Upper lobe of left lung (tissue), 6 donors: ENCODE measurements at regions not wholly inside any gene's neighbourhood (a gene's known extent, or its start where the extent isn't known, plus 50 kb on each side); places are given as distances from the start of the nearest gene placed in this dataset.

ENCODE experiments used
- ATAC-seq, 2 donors: fragments of 200-7000 bp; cut with Tn5 transposase; one replicate each; pipeline ENCODE4 v1.9.1; 2022; ENCODE audit warnings: mild to moderate bottlenecking in 2 of 2, moderate library complexity in 2 of 2; ENCODE audit not compliant: low FRiP score in 2 of 2
- DNase-seq, 2 donors: peaks; one replicate each; pipeline ENCODE4 v3.0.0-alpha.2; 2019 to 2020
- H3K27ac ChIP-seq, 4 donors: fragments of 200-600 bp; sonication (generic); one replicate each; pipeline ENCODE4 v1.5.1; 2016 to 2019
- H3K27me3 ChIP-seq, 4 donors: fragments of 200-600 bp; sonication (generic); one replicate each; pipeline ENCODE4 v1.5.1; 2017 to 2019
- H3K36me3 ChIP-seq, 4 donors: fragments of 200-600 bp; sonication (generic); one replicate each; pipeline ENCODE4 v1.5.1; 2016 to 2019
- H3K4me1 ChIP-seq, 4 donors: fragments of 200-600 bp; sonication (generic); one replicate each; pipeline ENCODE4 v1.5.1; 2018 to 2019
- H3K4me3 ChIP-seq, 4 donors: fragments of 200-600 bp; sonication (generic); one replicate each; pipeline ENCODE4 v1.5.1; 2017 to 2019; ENCODE audit warnings: mild to moderate bottlenecking in 2 of 4, moderate library complexity in 1 of 4
- H3K9me3 ChIP-seq, 4 donors: fragments of 200-600 bp; sonication (generic); one replicate each; pipeline ENCODE4 v1.5.1; 2018 to 2019
- EP300 ChIP-seq, 4 donors: sonication (generic); formaldehyde crosslinking; IDR thresholded peaks; one replicate each; pipeline ENCODE4 v1.5.1; 2017; ENCODE audit warnings: antibody characterized with exemption in 4 of 4, control low read depth in 2 of 4
- POLR2A ChIP-seq, 4 donors: fragments of 450-650 bp; IDR thresholded peaks; one replicate each; pipeline ENCODE4 v1.5.1; 2016 to 2017; ENCODE audit warnings: antibody characterized with exemption in 4 of 4, mild to moderate bottlenecking in 2 of 4
- POLR2AphosphoS5 ChIP-seq, 2 donors: sonication (generic); formaldehyde crosslinking; IDR thresholded peaks; one replicate each; pipeline ENCODE4 v1.5.1; 2017; ENCODE audit warnings: antibody characterized with exemption in 2 of 2
- WGBS, 2 donors: methylation state at CpG; one replicate each; pipeline ENCODE4 v1.1.5; 2017 to 2018; 5-methylcytosine and 5-hydroxymethylcytosine counted together
- TF ChIP-seq, protein P1 (sequence below), 6 experiments: fragments of 450-650 bp in 4 of 6; fragments of 200-600 bp in 2 of 6; sonication (generic) in 2 of 6; IDR thresholded peaks; one replicate each; pipeline ENCODE4 v1.5.1; 2016 to 2019; ENCODE audit warnings: antibody characterized with exemption in 6 of 6
- donor health status: DM: no; HTN: no; CAD: no; lungs with moderate emphysema.
- donor health status: DM: no; HTN: yes; CAD: no; lungs with severe emphysema.

DNA sequence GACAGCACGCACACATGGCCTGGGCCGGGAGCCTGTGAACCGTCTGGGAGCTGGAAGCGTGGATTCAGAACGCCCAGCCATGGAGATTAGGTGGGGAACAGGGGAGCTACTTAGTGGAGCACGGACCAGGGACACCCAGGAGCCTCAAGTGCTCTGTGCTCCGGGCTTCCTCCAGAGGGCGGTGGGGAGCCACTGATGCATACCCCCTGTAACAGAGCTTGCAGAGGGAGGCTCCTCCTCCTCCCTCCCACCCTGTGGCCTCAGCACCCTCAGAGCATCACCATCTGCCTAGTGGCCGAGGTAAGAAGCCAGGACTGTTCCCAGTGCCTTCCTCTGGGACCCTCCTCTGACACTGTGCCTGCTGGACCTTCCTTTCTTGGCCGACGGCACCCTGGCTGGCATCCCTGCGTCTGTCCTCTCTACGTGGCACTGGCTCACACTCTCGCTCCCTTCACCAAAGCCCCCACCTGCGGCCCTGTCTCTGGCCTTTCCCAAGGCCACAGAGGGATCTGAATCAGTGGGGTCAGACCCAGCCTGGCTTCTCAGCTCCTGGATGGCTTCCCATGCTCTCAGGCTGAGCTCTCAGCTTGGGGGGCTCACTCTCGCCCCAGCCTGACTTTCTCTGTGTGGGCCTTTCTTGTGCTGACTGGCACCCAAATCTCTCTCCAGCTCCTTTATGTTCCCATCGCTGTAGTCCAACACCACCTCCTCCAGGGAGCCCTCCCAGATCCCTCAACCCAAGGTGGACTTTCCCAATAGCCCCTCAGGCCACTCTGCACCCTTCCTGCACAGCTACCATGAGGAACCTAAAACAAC is 780.9 kb downstream of the BRD1 start:
- DNase-seq, result peak in 1 of 2 donors; percentile 36
- Histone ChIP-seq H3K4me3 (no peak overlapping the region), H3K4me1 (no peaks in the 10 kb centered on the region), H3K27ac (no peak overlapping the region), H3K9me3 (no peaks in the 10 kb centered on the region), H3K36me3 (no peaks in the 10 kb centered on the region), H3K27me3 (no peaks in the 10 kb centered on the region)
- TF ChIP-seq, protein P1, sequence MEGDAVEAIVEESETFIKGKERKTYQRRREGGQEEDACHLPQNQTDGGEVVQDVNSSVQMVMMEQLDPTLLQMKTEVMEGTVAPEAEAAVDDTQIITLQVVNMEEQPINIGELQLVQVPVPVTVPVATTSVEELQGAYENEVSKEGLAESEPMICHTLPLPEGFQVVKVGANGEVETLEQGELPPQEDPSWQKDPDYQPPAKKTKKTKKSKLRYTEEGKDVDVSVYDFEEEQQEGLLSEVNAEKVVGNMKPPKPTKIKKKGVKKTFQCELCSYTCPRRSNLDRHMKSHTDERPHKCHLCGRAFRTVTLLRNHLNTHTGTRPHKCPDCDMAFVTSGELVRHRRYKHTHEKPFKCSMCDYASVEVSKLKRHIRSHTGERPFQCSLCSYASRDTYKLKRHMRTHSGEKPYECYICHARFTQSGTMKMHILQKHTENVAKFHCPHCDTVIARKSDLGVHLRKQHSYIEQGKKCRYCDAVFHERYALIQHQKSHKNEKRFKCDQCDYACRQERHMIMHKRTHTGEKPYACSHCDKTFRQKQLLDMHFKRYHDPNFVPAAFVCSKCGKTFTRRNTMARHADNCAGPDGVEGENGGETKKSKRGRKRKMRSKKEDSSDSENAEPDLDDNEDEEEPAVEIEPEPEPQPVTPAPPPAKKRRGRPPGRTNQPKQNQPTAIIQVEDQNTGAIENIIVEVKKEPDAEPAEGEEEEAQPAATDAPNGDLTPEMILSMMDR (IDR thresholded peaks at IDR 0.05), result peak in 2 of 6 experiments; percentile 28 to 37
- TF ChIP-seq POLR2A (IDR thresholded peaks at IDR 0.05), result no peak
- no peak for ATAC-seq
- WGBS, 2 donors, result 43 to 57% methylated on average over 11 to 17 of the region's 17 CpGs

DNA sequence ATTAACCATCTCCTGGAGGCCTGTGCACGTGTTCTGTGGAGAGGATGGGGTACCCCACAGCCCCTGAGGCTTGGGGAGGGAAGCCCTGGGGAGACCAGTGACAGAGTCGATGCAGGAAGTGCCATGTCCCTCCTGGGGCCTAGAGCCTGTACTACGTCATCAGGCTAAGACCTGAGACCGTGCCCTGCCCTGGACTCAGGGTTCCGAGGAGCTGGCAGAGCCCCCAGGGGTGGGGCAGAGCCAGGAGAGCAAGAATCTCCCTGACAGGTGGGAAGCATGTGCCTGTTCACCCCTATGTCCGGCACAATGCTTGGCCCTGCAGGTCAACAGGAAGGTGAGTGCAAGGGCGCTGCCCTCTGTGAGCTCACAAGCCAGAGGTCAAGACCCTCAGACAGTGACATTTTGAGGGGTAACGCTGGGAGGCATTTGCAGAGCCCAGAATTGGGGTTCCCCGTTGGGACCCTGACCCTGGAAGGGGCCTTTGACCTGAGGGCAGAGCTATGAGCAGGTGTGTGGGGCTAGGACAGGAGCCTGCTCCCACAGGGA is 781.6 kb downstream of the BRD1 start:
- no peaks in the 10 kb centered on the region for H3K36me3 ChIP-seq
- ATAC-seq, result no peak
- no peak overlapping the region for H3K27ac ChIP-seq
- H3K4me3 ChIP-seq, result no peak overlapping the region
- no peaks in the 10 kb centered on the region for H3K4me1 ChIP-seq
- no peak for TF ChIP-seq EP300 (IDR thresholded peaks at IDR 0.05)
- TF ChIP-seq, protein P1 (IDR thresholded peaks at IDR 0.05), result no peak
- TF ChIP-seq POLR2AphosphoS5 (IDR thresholded peaks at IDR 0.05), result no peak
- no peak for TF ChIP-seq POLR2A (IDR thresholded peaks at IDR 0.05)
- 19 to 60% methylated on average over 2 to 8 of the region's 9 CpGs for WGBS, 2 donors
- DNase-seq, result peak in 1 of 2 donors; percentile 19
- no peaks in the 10 kb centered on the region for H3K9me3 ChIP-seq
- H3K27me3 ChIP-seq, result no peaks in the 10 kb centered on the region

DNA sequence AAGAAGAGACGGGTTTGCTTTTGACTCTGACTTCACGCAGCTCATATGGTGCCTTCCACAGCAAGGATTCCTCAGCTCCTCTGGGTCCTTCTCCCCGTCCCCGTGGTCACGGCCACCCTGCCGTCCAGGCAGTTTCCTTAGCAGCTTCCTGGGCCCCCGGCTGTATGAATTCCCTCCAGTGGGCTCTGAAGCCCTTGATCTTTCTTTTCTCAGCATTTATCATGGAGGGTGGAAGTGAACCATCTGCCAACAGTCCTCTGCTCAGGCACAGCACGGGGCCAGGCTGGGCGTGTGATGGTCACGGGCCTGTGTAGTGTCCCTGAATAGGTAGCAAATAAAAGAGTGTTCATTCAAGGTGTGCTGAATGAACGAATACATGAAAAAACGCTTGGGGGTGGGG is 782.4 kb downstream of the BRD1 start:
- no peak for TF ChIP-seq POLR2AphosphoS5 (IDR thresholded peaks at IDR 0.05)
- TF ChIP-seq POLR2A (IDR thresholded peaks at IDR 0.05), result no peak
- no peak for TF ChIP-seq EP300 (IDR thresholded peaks at IDR 0.05)
- TF ChIP-seq, protein P1 (IDR thresholded peaks at IDR 0.05), result no peak
- Histone ChIP-seq H3K4me1 (no peaks in the 10 kb centered on the region), H3K4me3 (no peak overlapping the region), H3K27ac (no peak overlapping the region), H3K9me3 (no peaks in the 10 kb centered on the region), H3K27me3 (no peaks in the 10 kb centered on the region), H3K36me3 (no peaks in the 10 kb centered on the region)
- ATAC-seq (no peak), DNase-seq (peak in 1 of 2 donors; percentile 41)
- WGBS, 2 donors, result 69 to 78% methylated on average over 12 of the region's 12 CpGs

DNA sequence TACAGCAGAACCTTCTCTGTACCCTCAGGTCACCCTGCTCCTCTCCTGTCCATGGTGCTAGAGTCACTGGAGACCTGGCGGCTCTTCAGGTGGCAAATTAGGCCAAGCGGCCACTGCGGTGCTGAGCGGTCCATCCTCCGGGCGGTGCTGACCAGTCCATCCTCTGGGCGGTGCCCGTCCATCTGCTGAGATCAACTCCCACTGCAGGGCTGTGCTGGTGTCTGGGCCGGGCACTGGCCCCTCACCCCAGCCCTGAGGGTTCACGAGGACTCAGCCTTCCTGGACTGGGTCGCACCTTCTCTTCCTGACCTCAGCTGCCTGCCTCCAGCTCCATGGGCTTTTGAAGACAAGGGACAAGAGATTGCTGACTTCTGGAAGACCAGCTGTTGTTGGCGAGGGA is 782.9 kb downstream of the BRD1 start:
- no peak overlapping the region for H3K27ac ChIP-seq
- H3K27me3 ChIP-seq, result no peaks in the 10 kb centered on the region
- H3K9me3 ChIP-seq, result no peaks in the 10 kb centered on the region
- no peaks in the 10 kb centered on the region for H3K4me1 ChIP-seq
- 77 to 97% methylated on average over 6 to 10 of the region's 12 CpGs for WGBS, 2 donors
- peak; percentile 18 to 67 for DNase-seq
- no peaks in the 10 kb centered on the region for H3K36me3 ChIP-seq
- no peak for TF ChIP-seq EP300 (IDR thresholded peaks at IDR 0.05)
- no peak for TF ChIP-seq POLR2AphosphoS5 (IDR thresholded peaks at IDR 0.05)
- no peak for TF ChIP-seq POLR2A (IDR thresholded peaks at IDR 0.05)
- TF ChIP-seq, protein P1 (IDR thresholded peaks at IDR 0.05), result no peak
- ATAC-seq, result no peak
- H3K4me3 ChIP-seq, result no peak overlapping the region
